GM20431 (cell line): ENCODE measurements at regions not wholly inside any gene's neighbourhood (a gene's known extent, or its start where the extent isn't known, plus 50 kb on each side); places are given as distances from the start of the nearest gene placed in this dataset.
"Not testable (repeated sequence)": the region's sequence is repeated elsewhere in the genome, so short reads cannot be mapped to it uniquely, and the experiment has no call there.

Experiments used
- in situ Hi-C: fragments of 300-500 bp; cut with MseI, MboI; formaldehyde crosslinking; loops from one replicate; pipeline ENCODE4 v1.15.0; 2020; ENCODE audit warnings: low sequenced_read_pairs; ENCODE audit not compliant: unreplicated experiment

DNA sequence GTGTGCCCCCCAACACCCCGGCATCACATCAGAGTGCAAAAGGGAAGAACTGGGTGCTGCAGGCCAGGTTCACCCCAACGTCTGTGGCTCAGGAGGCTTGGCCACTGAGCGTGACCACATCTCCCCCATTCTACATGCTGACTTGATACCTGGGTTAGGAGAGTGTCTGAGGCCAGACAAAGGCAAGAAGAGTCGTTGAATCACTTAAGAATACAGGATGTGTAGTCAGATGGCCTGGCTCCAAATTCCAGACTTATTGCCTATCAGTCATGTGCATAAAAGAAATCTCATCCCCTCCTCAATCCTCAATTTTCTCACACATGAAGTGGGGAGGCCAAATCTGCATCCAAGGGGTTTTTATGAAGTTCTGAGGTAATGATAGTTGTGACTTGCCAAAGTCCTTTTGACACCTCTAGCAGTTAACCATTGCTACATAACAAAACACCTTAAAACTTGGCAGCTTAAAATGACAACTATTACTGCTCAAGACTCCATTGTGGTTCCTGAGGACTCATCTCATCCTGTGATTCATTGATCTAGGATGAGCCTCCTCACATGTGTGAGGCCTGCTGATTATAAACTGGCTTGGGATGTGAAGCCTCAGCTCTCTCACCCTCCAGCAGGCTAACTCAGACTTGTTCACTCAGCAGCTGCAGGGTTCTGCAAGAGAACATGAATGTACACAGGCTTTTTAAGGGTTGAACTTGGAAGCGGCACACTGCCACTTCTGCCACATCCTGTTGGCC is 138.8 kb upstream of the TLE3 start:
- in situ Hi-C loops, result no loop called here

DNA sequence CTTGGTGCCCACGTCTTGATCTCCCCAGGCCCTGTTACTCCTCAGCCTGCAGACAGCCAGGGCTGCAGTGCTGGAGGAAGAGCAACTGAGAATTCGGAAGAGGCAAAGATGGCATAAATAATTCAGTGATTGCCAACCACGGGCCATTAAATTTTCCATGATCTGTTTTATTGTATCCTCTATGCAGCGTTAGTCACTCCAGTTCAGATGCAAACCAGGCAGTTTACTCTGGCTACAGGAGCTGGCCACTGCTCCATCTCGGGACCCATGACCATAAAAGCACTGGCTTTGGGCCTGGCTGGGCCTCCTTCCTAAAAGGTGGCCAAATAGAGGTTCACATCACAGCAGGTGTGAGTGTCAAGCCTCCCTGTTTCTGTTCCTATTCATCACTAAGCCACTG is 137.6 kb upstream of the TLE3 start:
- in situ Hi-C loops, result no loop called here

DNA sequence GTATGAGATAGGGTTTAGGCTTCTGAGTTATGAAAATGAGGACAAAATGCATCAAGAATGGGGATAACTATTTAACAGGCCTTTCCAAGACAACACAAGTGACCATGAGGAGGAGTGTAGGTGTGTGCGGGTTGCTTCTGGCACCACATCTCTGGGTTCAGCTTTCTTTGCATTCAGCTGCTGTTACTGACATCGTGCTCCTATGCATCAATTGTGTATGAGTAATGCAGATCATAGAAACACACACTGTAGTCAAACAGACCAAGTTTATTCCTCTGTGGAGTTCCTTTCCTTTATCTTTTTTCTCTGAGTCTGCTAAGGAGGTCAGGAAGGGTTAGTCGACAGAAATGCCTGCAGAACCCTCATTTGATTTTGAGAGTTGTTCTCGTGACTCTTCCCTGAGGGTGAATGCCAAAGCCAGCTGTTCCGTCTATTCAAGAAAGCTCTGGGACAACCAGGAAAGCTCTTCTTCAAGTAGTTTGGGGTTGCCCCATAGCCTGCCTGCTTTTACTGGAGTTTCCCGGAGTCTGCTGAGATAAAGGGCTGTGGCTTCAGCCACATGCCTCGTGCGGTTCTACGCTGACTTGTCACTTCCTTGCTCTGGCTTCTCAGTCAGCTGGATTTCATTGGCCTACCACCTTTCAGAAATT is 136.7 kb upstream of the TLE3 start:
- in situ Hi-C loops, result no loop called here

DNA sequence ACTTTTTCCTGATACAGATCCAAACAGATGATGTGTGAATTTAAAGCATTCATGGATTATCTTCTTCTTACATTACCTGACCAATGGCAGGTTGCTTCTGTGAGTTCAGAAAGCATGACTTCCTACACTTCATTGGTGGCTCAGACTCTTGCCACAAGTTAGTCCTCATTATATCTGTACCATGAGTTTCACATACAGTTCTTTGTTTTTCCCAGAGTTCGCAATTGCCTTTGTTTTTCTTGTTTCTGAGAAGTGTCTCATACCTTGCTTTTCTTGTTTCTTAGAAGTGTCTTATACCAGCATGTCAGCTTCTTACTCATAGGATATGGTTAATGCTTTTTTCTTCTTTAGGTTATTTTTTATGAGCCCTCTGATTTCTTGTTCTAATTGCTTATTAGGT is 133.8 kb upstream of the TLE3 start:
- in situ Hi-C loops, result no loop called here

DNA sequence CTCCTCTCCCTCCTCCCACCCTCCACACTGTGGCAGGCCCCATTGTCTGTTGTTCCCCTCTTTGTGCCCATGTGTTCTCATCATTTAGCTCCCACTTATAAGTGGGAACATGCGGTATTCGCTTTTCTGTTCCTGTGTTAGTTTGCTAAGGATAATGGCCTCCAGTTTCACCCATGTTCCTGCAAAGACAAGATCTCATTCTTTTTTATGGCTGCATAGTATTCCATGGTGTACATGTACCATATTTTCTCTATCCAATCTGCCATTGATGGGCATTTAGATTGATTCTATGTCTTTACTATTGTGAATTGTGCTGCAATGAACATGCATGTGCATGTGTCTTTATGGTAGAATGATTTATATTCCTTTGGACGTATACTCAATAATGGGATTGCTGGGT is 130.2 kb upstream of the TLE3 start:
- in situ Hi-C loops, result not testable (repeated sequence)

DNA sequence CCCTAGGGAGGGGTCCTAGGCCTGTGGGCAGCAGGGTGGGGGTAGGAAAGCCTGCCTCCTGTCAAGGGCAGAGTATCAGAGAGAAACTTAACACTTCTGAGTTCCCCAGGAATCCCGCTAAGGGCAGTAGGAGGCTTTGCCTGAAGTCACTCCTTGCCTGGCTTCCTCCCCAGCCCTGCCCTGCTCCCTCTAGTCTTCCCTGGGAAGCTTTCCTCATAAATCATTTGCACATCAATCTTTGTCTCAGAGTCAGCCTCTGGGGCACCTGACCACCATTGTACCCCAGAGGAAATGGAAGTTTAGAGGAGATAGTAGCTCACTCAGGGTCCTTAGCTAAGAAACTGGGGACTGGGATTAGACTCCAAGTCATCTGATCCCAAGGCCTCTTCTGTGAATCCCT is 129.4 kb upstream of the TLE3 start:
- in situ Hi-C loops, result no loop called here

DNA sequence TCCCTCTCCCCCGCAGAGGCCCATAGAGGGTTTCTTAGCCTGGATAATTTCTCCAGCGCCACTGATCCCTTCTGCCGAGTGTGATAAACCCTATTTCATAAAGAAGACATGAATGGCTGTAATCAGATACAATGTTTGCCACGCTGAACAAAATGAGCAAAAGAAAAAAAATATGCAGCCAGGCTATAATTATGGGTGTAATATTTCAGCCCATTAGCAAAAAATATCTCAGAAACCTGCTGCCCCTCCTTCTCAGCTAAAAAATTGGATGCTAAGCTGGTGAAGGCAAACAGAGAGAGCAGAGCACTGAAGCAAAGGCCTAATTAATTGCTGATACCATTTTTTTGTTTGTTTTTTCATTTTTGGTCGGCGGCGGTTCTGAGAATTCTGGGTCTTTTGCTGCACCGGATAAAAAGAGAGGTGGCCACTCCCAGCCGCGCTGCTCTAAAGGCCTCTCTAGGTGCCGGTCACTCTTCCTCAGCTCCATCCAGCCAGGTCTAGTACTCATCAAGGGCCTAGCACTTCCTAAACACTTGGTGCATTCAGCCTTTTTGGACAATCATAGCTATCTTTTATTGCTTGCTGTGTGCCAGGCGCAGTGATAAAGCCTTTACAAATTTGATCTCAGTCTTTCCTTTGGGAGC is 128.7 kb upstream of the TLE3 start:
- in situ Hi-C loops, result no loop called here

DNA sequence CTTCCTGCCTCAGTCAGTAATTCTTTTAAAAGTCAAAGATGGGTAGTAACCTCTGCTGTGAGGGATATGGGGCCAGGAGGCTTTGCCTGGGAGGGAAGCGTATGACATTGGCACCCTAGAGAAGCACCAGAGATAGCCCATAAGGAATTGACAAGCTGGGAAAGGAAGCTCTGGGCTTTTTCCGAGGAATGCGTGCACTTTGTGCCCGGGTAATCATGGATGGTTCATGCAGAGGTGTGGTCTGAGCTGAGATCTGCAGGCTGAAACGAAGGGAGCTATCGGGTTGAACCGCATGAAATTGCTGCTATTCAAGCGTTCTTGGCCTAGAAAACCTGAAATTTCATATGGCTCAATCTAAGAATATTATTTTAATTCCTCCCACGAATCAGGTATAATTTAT is 127.7 kb upstream of the TLE3 start:
- in situ Hi-C loops, result no loop called here

DNA sequence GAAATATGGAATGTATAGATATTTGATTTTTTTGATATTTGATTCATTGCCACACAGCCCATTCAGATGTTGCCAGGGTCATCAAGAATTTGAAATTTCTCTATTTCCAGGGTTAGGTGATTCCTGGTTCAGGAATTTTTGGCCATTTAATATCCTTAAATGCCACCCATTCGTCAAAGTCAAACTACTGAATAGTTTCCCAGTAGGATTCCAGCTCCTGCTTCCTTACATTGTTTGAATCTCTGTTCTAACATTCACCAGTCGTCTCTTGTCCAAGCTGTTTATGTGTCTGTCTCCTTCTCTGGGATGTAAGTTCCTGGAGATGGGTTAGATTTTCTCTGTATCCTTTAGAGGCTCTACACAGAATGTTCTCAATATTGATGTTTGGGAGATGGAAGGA is 124.9 kb upstream of the TLE3 start:
- in situ Hi-C loops, result no loop called here

DNA sequence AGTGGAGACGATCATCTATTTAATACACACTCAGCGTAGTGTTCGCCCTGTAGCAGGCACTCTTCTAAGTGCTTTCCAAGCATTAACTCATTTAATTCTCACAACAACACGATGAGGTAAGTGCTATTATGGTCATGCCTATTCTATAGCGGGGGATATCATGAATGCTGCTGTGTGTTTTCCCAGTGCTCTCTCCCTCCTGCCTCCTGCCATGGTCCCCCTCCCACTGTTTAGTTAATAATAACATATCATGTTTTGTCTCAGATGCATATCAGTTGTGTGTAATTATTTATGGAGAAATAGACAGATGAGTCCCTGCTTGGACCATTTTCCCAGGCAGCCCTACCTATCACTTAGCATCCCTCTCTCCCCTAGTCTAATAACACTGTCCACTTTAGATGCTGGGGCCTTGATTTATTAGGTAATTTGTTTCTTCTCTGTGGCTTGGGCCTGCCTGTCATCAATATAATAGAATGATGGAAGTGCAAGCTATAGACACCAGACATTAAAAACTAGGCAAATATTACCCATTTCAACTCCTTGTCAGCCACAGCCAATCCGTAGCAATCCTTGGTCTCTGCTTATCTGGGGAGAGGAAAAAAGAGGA is 122.9 kb upstream of the TLE3 start:
- in situ Hi-C loops, result no loop called here

DNA sequence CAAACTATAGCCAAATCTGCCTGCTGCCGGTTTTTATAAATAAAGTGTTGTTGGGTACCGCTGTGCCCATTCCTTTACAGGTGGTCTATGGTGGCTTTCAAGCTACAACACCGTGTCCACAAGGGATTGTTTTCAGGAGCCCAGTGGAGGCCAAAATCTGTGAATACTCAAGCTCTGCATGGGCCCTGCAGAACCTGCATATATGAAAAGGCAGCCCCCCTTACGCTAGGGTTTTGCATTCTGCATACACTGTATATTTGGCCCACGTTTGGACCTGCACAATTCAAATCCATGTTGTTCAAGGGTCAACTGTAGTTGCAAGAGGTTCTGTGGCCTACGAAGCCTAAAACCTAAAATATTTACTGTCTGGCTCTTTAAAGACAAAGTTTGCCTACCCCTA is 122.2 kb upstream of the TLE3 start:
- in situ Hi-C loops, result no loop called here

DNA sequence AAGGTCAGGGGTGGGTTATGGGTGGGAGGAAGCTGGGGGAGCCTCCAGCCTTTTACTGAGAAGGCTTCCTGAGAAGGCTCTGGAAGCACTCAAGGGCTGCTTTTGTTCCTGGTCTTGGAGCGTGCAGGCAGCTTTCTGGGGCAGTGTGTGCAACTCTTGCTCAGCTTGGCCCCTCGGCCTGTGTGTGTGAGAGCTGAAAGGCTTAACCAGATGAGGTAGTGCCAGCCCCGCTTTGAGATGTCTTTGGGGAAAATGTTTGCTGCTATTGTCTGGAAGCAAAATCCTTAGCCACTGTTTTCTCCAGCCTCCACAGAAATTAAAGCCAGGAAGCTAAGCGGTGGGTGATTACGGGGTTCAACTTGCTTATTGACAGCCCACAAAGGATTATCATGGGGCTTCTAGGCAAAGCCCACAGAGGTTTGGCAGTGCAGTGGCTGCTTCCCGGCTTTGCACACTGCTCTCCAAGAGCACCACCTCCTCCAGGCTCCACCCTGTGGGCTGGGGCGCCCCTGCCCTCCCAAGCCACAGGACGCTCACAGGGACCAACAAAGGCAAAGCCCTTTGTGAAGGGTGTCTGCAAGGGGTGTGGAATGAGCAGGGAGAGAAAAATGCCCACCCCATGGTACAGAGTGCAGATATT is 121.7 kb upstream of the TLE3 start:
- in situ Hi-C loops, result no loop called here

DNA sequence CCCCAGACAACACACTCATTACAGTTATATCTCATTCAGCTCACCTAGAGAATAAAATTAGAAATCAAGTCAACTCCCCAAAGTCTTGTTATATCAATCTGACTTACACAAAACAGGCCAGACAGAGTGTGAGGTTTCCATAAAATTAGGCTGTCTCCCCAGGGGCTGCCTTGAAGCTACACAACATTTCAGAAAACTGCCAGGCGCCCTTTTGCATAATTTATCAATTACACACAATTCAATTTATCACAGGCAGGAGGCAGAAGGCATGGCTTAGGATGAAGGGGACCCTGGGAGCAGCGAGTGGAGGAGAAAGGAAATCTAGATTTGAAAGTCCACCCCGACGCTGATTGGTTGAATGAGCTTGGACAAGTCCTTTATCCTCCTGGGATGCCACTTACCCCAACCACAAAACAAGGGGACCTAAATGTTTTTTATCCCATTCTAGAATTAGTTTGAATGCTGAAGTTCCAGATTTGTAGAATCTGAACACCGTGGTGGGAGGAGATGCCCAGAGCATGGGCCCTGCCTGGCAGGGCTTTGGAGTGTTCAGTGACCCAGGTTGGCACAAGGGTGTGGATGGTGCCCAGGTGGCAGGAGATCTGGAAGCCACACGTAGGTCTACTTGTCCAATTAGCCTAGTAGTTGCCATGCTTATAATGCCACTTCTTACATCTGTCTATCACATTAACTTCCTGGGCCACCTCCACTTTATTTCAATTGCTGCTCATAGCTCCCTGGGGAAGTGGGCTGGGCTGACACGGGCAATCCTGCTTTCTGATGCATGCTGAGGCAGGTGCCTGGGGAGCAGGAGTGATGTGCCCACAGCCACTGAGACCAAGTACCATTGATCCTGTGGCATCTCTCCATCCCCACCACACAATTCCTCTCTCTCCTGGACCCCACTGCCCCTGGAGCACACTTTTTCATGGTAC is 119.8 kb upstream of the TLE3 start:
- in situ Hi-C loops, result no loop called here

DNA sequence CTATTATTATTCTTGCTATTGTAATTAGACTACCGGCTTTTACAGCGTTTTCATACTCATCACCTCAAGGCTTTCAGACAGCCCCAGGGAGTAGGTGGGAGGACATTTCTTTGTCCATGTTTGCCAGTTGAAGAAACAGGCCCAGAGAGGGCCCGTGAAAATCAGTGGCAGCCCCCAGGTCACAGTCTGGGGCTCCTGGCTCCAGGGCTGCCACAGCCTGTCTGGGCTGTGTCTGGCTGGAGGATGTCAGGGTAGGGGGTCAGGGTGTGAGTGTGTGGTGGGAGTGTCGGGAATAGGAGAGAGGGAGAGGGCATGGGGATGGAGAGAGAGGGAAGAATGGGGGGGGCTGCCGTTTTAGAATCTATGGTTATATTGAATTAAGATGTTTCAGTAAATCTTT is 118.2 kb upstream of the TLE3 start:
- in situ Hi-C loops, result no loop called here

DNA sequence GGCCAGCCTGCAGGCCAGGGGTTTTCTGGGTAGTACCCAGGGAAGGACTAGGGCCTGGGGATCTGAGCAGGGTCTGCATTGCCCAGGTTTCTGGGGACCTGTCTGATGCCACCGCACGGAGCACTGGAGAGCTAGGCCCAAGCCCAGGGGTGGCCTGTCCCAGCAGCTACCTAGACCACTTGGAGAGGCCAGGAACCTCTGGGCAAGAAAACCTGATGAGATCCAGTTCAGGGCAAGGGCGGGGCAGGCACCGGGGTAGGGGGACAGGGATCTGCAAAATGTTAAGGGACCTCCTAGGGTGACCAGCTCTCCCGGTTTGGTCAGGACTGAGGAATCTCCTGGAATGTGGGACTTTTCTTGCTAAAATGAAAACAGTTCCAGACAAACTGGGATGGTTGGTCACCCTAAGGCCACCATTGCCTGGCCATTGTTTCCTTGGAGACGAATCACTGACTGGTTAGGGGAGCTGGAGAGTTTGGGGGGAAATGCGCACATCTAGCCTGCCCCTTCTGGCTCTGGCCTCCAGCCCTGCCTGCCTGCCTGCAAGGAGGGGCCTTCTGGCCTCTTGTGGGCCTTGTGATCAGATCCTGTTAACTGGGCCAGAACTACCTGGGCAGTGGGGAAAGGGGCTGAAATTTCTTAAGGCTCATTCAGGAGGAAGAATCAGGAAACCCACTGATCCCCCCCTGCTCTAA is 117.4 kb upstream of the TLE3 start:
- in situ Hi-C loops, result no loop called here

DNA sequence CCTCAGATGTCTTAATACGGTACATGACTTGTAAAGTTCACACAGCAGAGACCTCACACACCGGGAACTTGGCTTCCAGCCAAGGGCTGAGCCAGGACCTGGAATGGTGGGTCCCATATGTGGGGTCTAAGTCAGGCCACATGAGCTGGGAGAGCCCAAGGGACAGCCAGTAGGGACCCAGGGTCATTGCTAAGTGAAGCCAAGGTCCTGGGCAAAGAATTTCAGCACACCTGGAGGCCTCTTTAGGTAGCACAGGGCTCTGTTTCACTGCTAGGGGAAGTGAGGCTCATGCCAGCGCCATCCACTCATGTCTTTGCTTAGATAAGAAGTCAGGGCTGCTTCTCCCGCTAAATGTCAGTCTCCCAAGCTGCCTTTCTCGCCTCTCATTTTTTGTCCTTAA is 116.6 kb upstream of the TLE3 start:
- in situ Hi-C loops, result no loop called here

DNA sequence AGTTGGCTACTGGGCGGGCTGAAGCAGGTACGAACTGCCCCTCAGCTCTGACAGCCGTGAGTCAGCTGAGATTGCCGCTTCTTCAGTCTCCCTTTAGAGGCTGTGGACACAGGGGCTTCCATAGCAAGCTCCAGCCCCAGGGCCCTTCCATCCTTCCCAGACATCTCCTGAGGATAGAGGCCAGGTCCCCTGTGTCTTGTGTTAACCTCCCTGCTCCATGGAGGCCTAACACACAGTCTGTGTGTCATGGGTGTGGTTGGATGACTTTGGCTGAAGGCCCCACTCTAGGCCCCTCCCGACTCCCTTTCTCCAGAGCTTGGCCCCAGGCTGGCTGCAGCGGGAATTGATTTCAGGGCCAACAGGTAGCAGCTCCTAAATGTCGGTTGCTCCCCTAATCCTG is 116.1 kb upstream of the TLE3 start:
- in situ Hi-C loops, result no loop called here

DNA sequence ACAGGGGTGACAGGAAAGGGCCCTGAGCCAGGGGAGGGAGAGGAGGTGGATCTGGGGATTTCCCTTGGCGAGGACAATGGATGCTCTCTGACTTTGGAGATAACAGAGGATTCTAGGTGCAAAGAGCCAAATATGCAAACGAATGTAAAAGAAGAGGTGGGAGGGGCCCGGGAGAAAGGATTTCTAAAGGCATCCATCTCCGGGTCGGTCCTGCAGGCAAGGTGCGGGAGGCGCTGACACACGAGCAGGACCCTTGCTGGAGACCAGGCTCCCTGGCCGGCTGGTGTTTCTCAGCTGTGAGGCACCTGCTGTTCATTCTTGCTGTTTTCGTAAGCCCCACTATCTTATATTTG is 115.2 kb upstream of the TLE3 start:
- in situ Hi-C loops, result no loop called here

DNA sequence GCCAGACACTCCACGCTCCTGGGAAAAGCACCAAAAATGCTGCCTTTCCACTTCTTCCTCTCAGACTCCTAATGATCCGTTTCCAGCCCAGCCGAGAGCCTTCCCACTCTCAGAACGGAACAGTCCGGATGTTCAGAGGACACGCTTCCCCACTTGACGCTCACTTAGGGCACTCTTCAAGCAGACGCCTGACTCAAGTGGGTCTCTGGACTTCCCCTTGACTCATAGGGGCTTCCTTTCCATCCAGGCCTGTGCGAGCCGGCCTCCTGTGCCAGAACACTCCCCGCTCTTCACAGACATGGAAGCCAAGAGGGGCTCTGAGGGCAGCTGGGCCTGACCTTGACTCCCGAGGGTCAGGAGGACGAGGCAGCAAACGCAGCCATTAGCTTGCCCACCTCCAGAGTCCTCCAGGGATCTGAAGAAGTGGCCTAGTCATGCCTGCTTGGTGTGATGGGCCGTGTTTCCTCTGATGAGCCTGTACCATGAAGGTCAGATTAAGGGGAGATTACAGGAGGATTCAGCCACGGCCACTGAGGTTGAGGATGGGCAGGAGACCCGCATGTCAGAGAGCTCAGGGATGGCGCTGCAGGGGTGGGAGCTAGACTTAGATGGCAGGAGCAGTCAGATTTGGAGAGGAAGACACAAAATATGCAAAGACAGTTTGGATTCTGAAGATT is 114.7 kb upstream of the TLE3 start:
- in situ Hi-C loops, result no loop called here
